Tibial nerve (tissue), 3 donors: ENCODE measurements at regions not wholly inside any gene's neighbourhood (a gene's known extent, or its start where the extent isn't known, plus 50 kb on each side); places are given as distances from the start of the nearest gene placed in this dataset.

Experiments used
- POLR2A ChIP-seq, 2 donors: fragments of 450-650 bp; IDR thresholded peaks; one replicate each; pipeline ENCODE4 v1.6.1; 2017; ENCODE audit warnings: antibody characterized with exemption in 2 of 2, mild to moderate bottlenecking in 2 of 2, moderate library complexity in 2 of 2
- TF ChIP-seq, protein P1 (sequence below), 5 experiments: fragments of 200-600 bp in 3 of 5; fragments of 450-650 bp in 2 of 5; sonication (generic) in 3 of 5; IDR thresholded peaks; one replicate each; pipeline ENCODE4 v1.5.1; 2016 to 2019; ENCODE audit warnings: antibody characterized with exemption in 5 of 5, mild to moderate bottlenecking in 3 of 5, moderate library complexity in 2 of 5

DNA sequence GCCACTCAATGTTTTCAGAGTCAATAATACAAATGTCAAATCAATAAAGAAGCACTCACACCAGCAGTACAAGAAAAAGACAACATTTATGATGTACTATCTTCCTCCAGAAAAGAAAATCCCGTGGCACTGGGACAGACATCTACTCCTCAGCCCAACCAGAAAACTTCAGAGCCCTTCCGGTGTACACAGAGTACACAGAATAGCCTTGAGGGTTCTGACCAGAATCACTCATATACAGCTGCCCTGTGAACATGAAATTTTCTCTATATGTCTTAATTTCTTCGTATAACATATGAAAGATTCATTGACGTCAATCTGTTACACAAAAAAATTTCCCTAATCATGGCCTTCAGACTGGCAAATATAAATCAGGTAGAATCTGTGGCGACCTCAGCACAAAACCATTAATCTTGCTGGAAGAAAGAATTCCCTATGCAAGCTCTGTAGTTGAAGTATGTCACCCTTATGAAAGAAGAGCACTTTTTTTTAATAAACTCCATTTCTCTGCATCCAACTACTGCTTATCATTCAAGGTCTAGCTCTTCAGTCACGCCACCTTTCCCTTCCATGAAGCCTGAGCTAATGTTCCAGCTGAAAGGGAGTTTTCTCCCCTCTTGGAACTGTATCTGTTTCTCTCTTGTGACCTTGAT lies 53.8 kb upstream of the PLAAT1 start:
- TF ChIP-seq, protein P1, sequence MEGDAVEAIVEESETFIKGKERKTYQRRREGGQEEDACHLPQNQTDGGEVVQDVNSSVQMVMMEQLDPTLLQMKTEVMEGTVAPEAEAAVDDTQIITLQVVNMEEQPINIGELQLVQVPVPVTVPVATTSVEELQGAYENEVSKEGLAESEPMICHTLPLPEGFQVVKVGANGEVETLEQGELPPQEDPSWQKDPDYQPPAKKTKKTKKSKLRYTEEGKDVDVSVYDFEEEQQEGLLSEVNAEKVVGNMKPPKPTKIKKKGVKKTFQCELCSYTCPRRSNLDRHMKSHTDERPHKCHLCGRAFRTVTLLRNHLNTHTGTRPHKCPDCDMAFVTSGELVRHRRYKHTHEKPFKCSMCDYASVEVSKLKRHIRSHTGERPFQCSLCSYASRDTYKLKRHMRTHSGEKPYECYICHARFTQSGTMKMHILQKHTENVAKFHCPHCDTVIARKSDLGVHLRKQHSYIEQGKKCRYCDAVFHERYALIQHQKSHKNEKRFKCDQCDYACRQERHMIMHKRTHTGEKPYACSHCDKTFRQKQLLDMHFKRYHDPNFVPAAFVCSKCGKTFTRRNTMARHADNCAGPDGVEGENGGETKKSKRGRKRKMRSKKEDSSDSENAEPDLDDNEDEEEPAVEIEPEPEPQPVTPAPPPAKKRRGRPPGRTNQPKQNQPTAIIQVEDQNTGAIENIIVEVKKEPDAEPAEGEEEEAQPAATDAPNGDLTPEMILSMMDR (IDR thresholded peaks at IDR 0.05): no peak
- TF ChIP-seq POLR2A (IDR thresholded peaks at IDR 0.05): no peak
